Activated CD8-positive, alpha-beta memory T cell treated with anti-CD3 and anti-CD28 coated beads for 24 hours (primary cell): ENCODE measurements at regions not wholly inside any gene's neighbourhood (a gene's known extent, or its start where the extent isn't known, plus 50 kb on each side); places are given as distances from the start of the nearest gene placed in this dataset.

Experiments used
- DNase-seq: peaks from one replicate; pipeline ENCODE4 v3.0.0-alpha.2; 2020

- no peak for DNase-seq
Measured at GRCh38 chr14:101027966-101028365, 124.4 kb upstream of the RTL1 start.

GRCh38 chr14:101028971-101029667 lies 125.6 kb upstream of the RTL1 start:
- DNase-seq = no peak

- no peak for DNase-seq
Measured at GRCh38 chr14:101029668-101030290, 126.3 kb upstream of the RTL1 start.

GRCh38 chr14:101030586-101030985 lies 127.1 kb upstream of the RTL1 start:
- DNase-seq = no peak

- no peak for DNase-seq
Measured at GRCh38 chr14:101031186-101031585, 127.7 kb upstream of the RTL1 start.

GRCh38 chr14:101031721-101032120 lies 128.2 kb upstream of the RTL1 start:
- DNase-seq = no peak

GRCh38 chr14:101032433-101032832 lies 128.9 kb upstream of the RTL1 start:
- DNase-seq = no peak

- no peak for DNase-seq
Measured at GRCh38 chr14:101033006-101033405, 129.5 kb upstream of the RTL1 start.

GRCh38 chr14:101033446-101034165 lies 130.1 kb upstream of the RTL1 start:
- no peak for DNase-seq

GRCh38 chr14:101034986-101035385 lies 131.5 kb upstream of the RTL1 start:
- DNase-seq = no peak

- DNase-seq = no peak
Measured at GRCh38 chr14:101035466-101036225, 132.1 kb upstream of the RTL1 start.

- no peak for DNase-seq
Measured at GRCh38 chr14:101037021-101037817, 133.7 kb upstream of the RTL1 start.

- no peak for DNase-seq
Measured at GRCh38 chr14:101039031-101039754, 135.7 kb upstream of the RTL1 start.

- no peak for DNase-seq
Measured at GRCh38 chr14:101039755-101040138, 136.2 kb upstream of the RTL1 start.

GRCh38 chr14:101040538-101041442 lies 137.3 kb upstream of the RTL1 start:
- DNase-seq = no peak

- DNase-seq = no peak
Measured at GRCh38 chr14:101043891-101044290, 140.4 kb upstream of the RTL1 start.

- DNase-seq = no peak
Measured at GRCh38 chr14:101044741-101045140, 141.2 kb upstream of the RTL1 start.

- DNase-seq = no peak
Measured at GRCh38 chr14:101045511-101045910, 142.0 kb upstream of the RTL1 start.

- no peak for DNase-seq
Measured at GRCh38 chr14:101046071-101046470, 142.5 kb upstream of the RTL1 start.

GRCh38 chr14:101047326-101047725 lies 143.8 kb upstream of the RTL1 start:
- DNase-seq = no peak

- DNase-seq = no peak
Measured at GRCh38 chr14:101048766-101049165, 145.2 kb upstream of the RTL1 start.
